HG03095 (cell line): ENCODE measurements at regions not wholly inside any gene's neighbourhood (a gene's known extent, or its start where the extent isn't known, plus 50 kb on each side); places are given as distances from the start of the nearest gene placed in this dataset.
"Not testable (repeated sequence)": the region's sequence is repeated elsewhere in the genome, so short reads cannot be mapped to it uniquely, and the experiment has no call there.

ENCODE experiments used
- ATAC-seq: cut with Tn5 transposase; IDR thresholded peaks from one replicate; pipeline ENCODE4 v1.9.1; 2021; ENCODE audit warnings: moderate library complexity; ENCODE audit not compliant: unreplicated experiment

GRCh38 chr4:138456349-138456748 lies 214.2 kb upstream of the SLC7A11 start:
- not testable (repeated sequence) for ATAC-seq

- no peak for ATAC-seq
These were observed 212.9 kb upstream of the SLC7A11 start for GRCh38 chr4:138455097-138455496.

GRCh38 chr4:138452826-138453225 lies 210.7 kb upstream of the SLC7A11 start:
- ATAC-seq: no peak

GRCh38 chr4:138451276-138451663 lies 209.1 kb upstream of the SLC7A11 start:
- ATAC-seq: no peak

GRCh38 chr4:138450546-138451275 lies 208.6 kb upstream of the SLC7A11 start:
- ATAC-seq: no peak

GRCh38 chr4:138449938-138450337 lies 207.8 kb upstream of the SLC7A11 start:
- no peak for ATAC-seq

- no peak for ATAC-seq
These were observed 206.0 kb upstream of the SLC7A11 start for GRCh38 chr4:138448169-138448568.

GRCh38 chr4:138446456-138446855 lies 204.3 kb upstream of the SLC7A11 start:
- no peak for ATAC-seq

GRCh38 chr4:138445098-138445497 lies 202.9 kb upstream of the SLC7A11 start:
- ATAC-seq: no peak

GRCh38 chr4:138444260-138444659 lies 202.1 kb upstream of the SLC7A11 start:
- ATAC-seq: no peak

- no peak for ATAC-seq
These were observed 197.0 kb upstream of the SLC7A11 start for GRCh38 chr4:138439143-138439581.

GRCh38 chr4:138438608-138439007 lies 196.5 kb upstream of the SLC7A11 start:
- no peak for ATAC-seq

- no peak for ATAC-seq
These were observed 195.2 kb upstream of the SLC7A11 start for GRCh38 chr4:138437263-138437851.

- ATAC-seq: not testable (repeated sequence)
These were observed 193.6 kb upstream of the SLC7A11 start for GRCh38 chr4:138435733-138436132.

GRCh38 chr4:138435046-138435445 lies 192.9 kb upstream of the SLC7A11 start:
- ATAC-seq: not testable (repeated sequence)

GRCh38 chr4:138428611-138429010 lies 186.5 kb upstream of the SLC7A11 start:
- ATAC-seq: no peak

GRCh38 chr4:138426786-138427185 lies 184.6 kb upstream of the SLC7A11 start:
- no peak for ATAC-seq

- ATAC-seq: no peak
These were observed 178.3 kb upstream of the SLC7A11 start for GRCh38 chr4:138420471-138420870.

- ATAC-seq: no peak
These were observed 172.1 kb upstream of the SLC7A11 start for GRCh38 chr4:138414202-138414601.

GRCh38 chr4:138413273-138413672 lies 171.1 kb upstream of the SLC7A11 start:
- no peak for ATAC-seq

GRCh38 chr4:138412847-138413246 lies 170.7 kb upstream of the SLC7A11 start:
- no peak for ATAC-seq

GRCh38 chr4:138410266-138410665 lies 168.1 kb upstream of the SLC7A11 start:
- ATAC-seq: no peak

GRCh38 chr4:138409670-138410069 lies 167.5 kb upstream of the SLC7A11 start:
- peak; percentile 55 for ATAC-seq
